Activated naive CD4-positive, alpha-beta T cell treated with anti-CD3 and anti-CD28 coated beads, Interleukin-2, amount 10 ng/mL, durations not matched to agents 7 days and 5 days (primary cell): ENCODE measurements at regions not wholly inside any gene's neighbourhood (a gene's known extent, or its start where the extent isn't known, plus 50 kb on each side); places are given as distances from the start of the nearest gene placed in this dataset.

Source experiments
- CTCF ChIA-PET: fragments of 350-600 bp; sonication (Branson Sonifier 250); formaldehyde crosslinking; loops from one replicate; lab custom pipeline; 2021; ENCODE audit warnings: antibody characterized with exemption; lab: Charles Lee
- DNase-seq: peaks from one replicate; pipeline ENCODE4 v3.0.0-alpha.2; 2020
- H3K27ac Mint-ChIP-seq: one replicate; pipeline ENCODE4 v1.8.0; 2021; ENCODE audit warnings: mild to moderate bottlenecking, moderate library complexity, mixed read lengths
- H3K27me3 Mint-ChIP-seq: one replicate; pipeline ENCODE4 v1.8.0; 2021; ENCODE audit warnings: mild to moderate bottlenecking, mixed read lengths
- H3K36me3 Mint-ChIP-seq: one replicate; pipeline ENCODE4 v1.8.0; 2021; ENCODE audit warnings: mixed read lengths
- H3K4me1 Mint-ChIP-seq: one replicate; pipeline ENCODE4 v1.8.0; 2021; ENCODE audit warnings: mixed read lengths
- H3K4me3 Mint-ChIP-seq: one replicate; pipeline ENCODE4 v1.8.0; 2021; ENCODE audit warnings: mild to moderate bottlenecking, moderate library complexity, mixed read lengths
- H3K9me3 Mint-ChIP-seq: one replicate; pipeline ENCODE4 v1.8.0; 2021; ENCODE audit warnings: mixed read lengths

GRCh38 chr4:187603093-187604025, 392.2 kb upstream of the ZFP42 start:
- Mint-ChIP-seq H3K9me3 (no peaks in the 10 kb centered on the region), H3K27me3 (no peaks in the 10 kb centered on the region), H3K4me3 (no peak overlapping the region), H3K4me1 (no peaks in the 10 kb centered on the region), H3K36me3 (no peaks in the 10 kb centered on the region), H3K27ac (no peak overlapping the region)
- no peak for DNase-seq
- CTCF ChIA-PET = no interaction called here

GRCh38 chr4:187604984-187605383, 390.6 kb upstream of the ZFP42 start:
- CTCF ChIA-PET = no interaction called here

GRCh38 chr4:187606581-187606980, 389.0 kb upstream of the ZFP42 start:
- CTCF ChIA-PET = interaction anchor here (0.8 to 1.0 kb wide), 2 partner anchors 1595 to 1596 kb away, joined by 3 to 4 read pairs; no protein-coding TSS in a partner anchor
- Mint-ChIP-seq H3K9me3 (no peaks in the 10 kb centered on the region), H3K4me1 (no peaks in the 10 kb centered on the region), H3K36me3 (no peaks in the 10 kb centered on the region), H3K27me3 (no peaks in the 10 kb centered on the region), H3K4me3 (no peak overlapping the region), H3K27ac (no peak overlapping the region)
- DNase-seq = no peak

More at GRCh38 chr4:187604984-187605383, 390.6 kb upstream of the ZFP42 start:
- DNase-seq = no peak
- Mint-ChIP-seq H3K36me3 (no peaks in the 10 kb centered on the region), H3K9me3 (no peaks in the 10 kb centered on the region), H3K27me3 (no peaks in the 10 kb centered on the region), H3K27ac (no peak overlapping the region), H3K4me1 (no peaks in the 10 kb centered on the region), H3K4me3 (no peak overlapping the region)

- no peak for DNase-seq
- CTCF ChIA-PET = no interaction called here
- no peak overlapping the region for H3K4me3 Mint-ChIP-seq
These were observed 387.6 kb upstream of the ZFP42 start for GRCh38 chr4:187608001-187608421.

GRCh38 chr4:187612301-187612700, 383.3 kb upstream of the ZFP42 start:
- no peak for DNase-seq
- H3K4me3 Mint-ChIP-seq = no peak overlapping the region
- no peak overlapping the region for H3K27ac Mint-ChIP-seq
- no peaks in the 10 kb centered on the region for H3K27me3 Mint-ChIP-seq
- no peaks in the 10 kb centered on the region for H3K36me3 Mint-ChIP-seq
- peaks cover 2% of the 10 kb centered on the region for H3K9me3 Mint-ChIP-seq
- CTCF ChIA-PET = no interaction called here
- H3K4me1 Mint-ChIP-seq = no peaks in the 10 kb centered on the region

More at GRCh38 chr4:187608001-187608421, 387.6 kb upstream of the ZFP42 start:
- H3K27ac Mint-ChIP-seq = no peak overlapping the region
- no peaks in the 10 kb centered on the region for H3K4me1 Mint-ChIP-seq
- H3K27me3 Mint-ChIP-seq = no peaks in the 10 kb centered on the region
- no peaks in the 10 kb centered on the region for H3K36me3 Mint-ChIP-seq
- peaks cover under 1% of the 10 kb centered on the region for H3K9me3 Mint-ChIP-seq

- CTCF ChIA-PET = no interaction called here
- Mint-ChIP-seq H3K27me3 (no peaks in the 10 kb centered on the region), H3K4me1 (no peaks in the 10 kb centered on the region), H3K27ac (no peak overlapping the region), H3K4me3 (no peak overlapping the region), H3K9me3 (peaks cover 2% of the 10 kb centered on the region), H3K36me3 (no peaks in the 10 kb centered on the region)
- DNase-seq = no peak
These were observed 382.3 kb upstream of the ZFP42 start for GRCh38 chr4:187613089-187613839.

- no peaks in the 10 kb centered on the region for H3K27me3 Mint-ChIP-seq
- H3K4me3 Mint-ChIP-seq = no peak overlapping the region
- no peak overlapping the region for H3K27ac Mint-ChIP-seq
- peaks cover 2% of the 10 kb centered on the region for H3K9me3 Mint-ChIP-seq
- H3K36me3 Mint-ChIP-seq = no peaks in the 10 kb centered on the region
- no peaks in the 10 kb centered on the region for H3K4me1 Mint-ChIP-seq
- CTCF ChIA-PET = no interaction called here
- DNase-seq = no peak
These were observed 379.6 kb upstream of the ZFP42 start for GRCh38 chr4:187615972-187616371.

GRCh38 chr4:187617113-187617512, 378.5 kb upstream of the ZFP42 start:
- CTCF ChIA-PET = interaction anchor here (0.6 kb wide), 1 partner anchor 35 kb away, joined by 3 read pairs; no protein-coding TSS in a partner anchor
- Mint-ChIP-seq H3K27me3 (no peaks in the 10 kb centered on the region), H3K4me1 (no peaks in the 10 kb centered on the region), H3K27ac (no peak overlapping the region), H3K9me3 (peaks cover 2% of the 10 kb centered on the region), H3K4me3 (no peak overlapping the region), H3K36me3 (no peaks in the 10 kb centered on the region)
- DNase-seq = no peak

- H3K36me3 Mint-ChIP-seq = no peaks in the 10 kb centered on the region
- CTCF ChIA-PET = no interaction called here
- H3K27ac Mint-ChIP-seq = no peak overlapping the region
- H3K4me3 Mint-ChIP-seq = no peak overlapping the region
- DNase-seq = no peak
- H3K4me1 Mint-ChIP-seq = no peaks in the 10 kb centered on the region
- no peaks in the 10 kb centered on the region for H3K9me3 Mint-ChIP-seq
- H3K27me3 Mint-ChIP-seq = no peaks in the 10 kb centered on the region
These were observed 376.8 kb upstream of the ZFP42 start for GRCh38 chr4:187618701-187619281.

GRCh38 chr4:187619319-187619718, 376.3 kb upstream of the ZFP42 start:
- Mint-ChIP-seq H3K27me3 (no peaks in the 10 kb centered on the region), H3K9me3 (no peaks in the 10 kb centered on the region), H3K36me3 (no peaks in the 10 kb centered on the region), H3K27ac (no peak overlapping the region), H3K4me1 (no peaks in the 10 kb centered on the region), H3K4me3 (no peak overlapping the region)
- CTCF ChIA-PET = no interaction called here
- no peak for DNase-seq

GRCh38 chr4:187632260-187632995, 363.1 kb upstream of the ZFP42 start:
- no peak for DNase-seq
- CTCF ChIA-PET = no interaction called here
- H3K9me3 Mint-ChIP-seq = peaks cover 3% of the 10 kb centered on the region
- no peaks in the 10 kb centered on the region for H3K27me3 Mint-ChIP-seq
- no peaks in the 10 kb centered on the region for H3K36me3 Mint-ChIP-seq
- no peak overlapping the region for H3K4me3 Mint-ChIP-seq
- no peaks in the 10 kb centered on the region for H3K4me1 Mint-ChIP-seq
- H3K27ac Mint-ChIP-seq = no peak overlapping the region

- Mint-ChIP-seq H3K4me3 (no peak overlapping the region), H3K9me3 (peaks cover 4% of the 10 kb centered on the region), H3K27me3 (no peaks in the 10 kb centered on the region), H3K4me1 (no peaks in the 10 kb centered on the region), H3K36me3 (no peaks in the 10 kb centered on the region), H3K27ac (no peak overlapping the region)
- CTCF ChIA-PET = no interaction called here
- no peak for DNase-seq
These were observed 362.3 kb upstream of the ZFP42 start for GRCh38 chr4:187633245-187633644.

- Mint-ChIP-seq H3K36me3 (no peaks in the 10 kb centered on the region), H3K27me3 (no peaks in the 10 kb centered on the region), H3K4me1 (no peaks in the 10 kb centered on the region), H3K4me3 (no peak overlapping the region), H3K27ac (no peak overlapping the region), H3K9me3 (peaks cover 16% of the 10 kb centered on the region)
- DNase-seq = no peak
- CTCF ChIA-PET = no interaction called here
These were observed 338.6 kb upstream of the ZFP42 start for GRCh38 chr4:187656959-187657358.

GRCh38 chr4:187663076-187663475, 332.5 kb upstream of the ZFP42 start:
- DNase-seq = no peak
- Mint-ChIP-seq H3K36me3 (no peaks in the 10 kb centered on the region), H3K9me3 (peaks cover 17% of the 10 kb centered on the region), H3K27ac (no peak overlapping the region), H3K4me3 (no peak overlapping the region), H3K27me3 (no peaks in the 10 kb centered on the region), H3K4me1 (no peaks in the 10 kb centered on the region)
- CTCF ChIA-PET = no interaction called here
